Gastroesophageal sphincter (tissue), 4 donors: ENCODE measurements at regions not wholly inside any gene's neighbourhood (a gene's known extent, or its start where the extent isn't known, plus 50 kb on each side); places are given as distances from the start of the nearest gene placed in this dataset.

Experiments
- ATAC-seq: fragments of 150-250 bp; one replicate; pipeline ENCODE4 v1.9.1; 2016; ENCODE audit warnings: mild to moderate bottlenecking, moderate library complexity
- H3K27ac ChIP-seq, 4 donors: fragments of 200-600 bp; sonication (generic) in 3 of 4; 1 replicate in 3 of 4; 2 replicates in 1 of 4; pipeline ENCODE4 v1.5.1; 2016 to 2019
- H3K27me3 ChIP-seq: fragments of 200-600 bp; sonication (generic); one replicate; pipeline ENCODE4 v1.5.1; 2019
- H3K36me3 ChIP-seq, 2 donors: fragments of 200-600 bp; sonication (generic); one replicate each; pipeline ENCODE4 v1.5.1; 2019; ENCODE audit warnings: control low read depth in 1 of 2
- H3K4me1 ChIP-seq, 3 donors: fragments of 200-600 bp; sonication (generic); 1 replicate in 2 of 3; 2 replicates in 1 of 3; pipeline ENCODE4 v1.5.1; 2016 to 2019; ENCODE audit warnings: control low read depth in 2 of 3
- H3K4me3 ChIP-seq, 2 donors: fragments of 200-600 bp; sonication (generic); one replicate each; pipeline ENCODE4 v1.5.1; 2019; ENCODE audit warnings: mild to moderate bottlenecking in 1 of 2, moderate library complexity in 1 of 2
- H3K9me3 ChIP-seq, 3 donors: fragments of 200-600 bp; sonication (generic); one replicate each; pipeline ENCODE4 v1.5.1; 2017 to 2019; ENCODE audit warnings: control low read depth in 2 of 3
- CTCF ChIP-seq, 4 experiments: fragments of 200-600 bp in 2 of 4; fragments of 450-650 bp in 2 of 4; sonication (generic) in 1 of 4; IDR thresholded peaks; one replicate each; pipeline ENCODE4 v1.5.1; 2017 to 2019; ENCODE audit warnings: antibody characterized with exemption in 4 of 4, mild to moderate bottlenecking in 2 of 4, moderate library complexity in 2 of 4
- EP300 ChIP-seq: sonication (generic); formaldehyde crosslinking; IDR thresholded peaks from one replicate; pipeline ENCODE4 v1.6.1; 2017; ENCODE audit warnings: antibody characterized with exemption, mild to moderate bottlenecking
- POLR2A ChIP-seq, 2 donors: fragments of 450-650 bp; IDR thresholded peaks; one replicate each; pipeline ENCODE4 v1.6.1; 2017; ENCODE audit warnings: antibody characterized with exemption in 2 of 2, mild to moderate bottlenecking in 2 of 2, moderate library complexity in 1 of 2
- POLR2AphosphoS5 ChIP-seq: sonication (generic); formaldehyde crosslinking; IDR thresholded peaks from one replicate; pipeline ENCODE4 v1.6.1; 2017; ENCODE audit warnings: antibody characterized with exemption
- WGBS, 2 donors: methylation state at CpG; one replicate each; pipeline ENCODE4 v1.1.5; 2018; ENCODE audit warnings: low coverage in 1 of 2; 5-methylcytosine and 5-hydroxymethylcytosine counted together

- 20 to 26% methylated on average over 4 to 11 of the region's 11 CpGs for WGBS, 2 donors
- TF ChIP-seq POLR2A (IDR thresholded peaks at IDR 0.05) = no peak
- TF ChIP-seq CTCF (IDR thresholded peaks at IDR 0.05) = no peak
- TF ChIP-seq EP300 = no peak
- no peak for TF ChIP-seq POLR2AphosphoS5
- peak; percentile 68 for ATAC-seq
Measured at GRCh38 chr5:166992874-166993722, 1298.3 kb upstream of the WWC1 start.

GRCh38 chr5:166994226-166994625, 1297.2 kb upstream of the WWC1 start:
- no peak overlapping the region for H3K27ac ChIP-seq
- H3K27me3 ChIP-seq = no peaks in the 10 kb centered on the region
- no peaks in the 10 kb centered on the region for H3K36me3 ChIP-seq
- ATAC-seq = no peak
- H3K4me1 ChIP-seq = peaks cover 0 to 31% (median 0%) of the 10 kb centered on the region in 3 donors
- H3K4me3 ChIP-seq = no peak overlapping the region
- TF ChIP-seq POLR2A (IDR thresholded peaks at IDR 0.05) (no peak), EP300 (no peak), CTCF (IDR thresholded peaks at IDR 0.05) (no peak), POLR2AphosphoS5 (no peak)
- 21 to 39% methylated on average over 3 of the region's 3 CpGs for WGBS, 2 donors
- H3K9me3 ChIP-seq = no peaks in the 10 kb centered on the region

More at GRCh38 chr5:166992874-166993722, 1298.3 kb upstream of the WWC1 start:
- Histone ChIP-seq H3K36me3 (no peaks in the 10 kb centered on the region), H3K4me3 (no peak overlapping the region), H3K27ac (peak overlapping the region in 3 of 4 donors; percentile 41 to 62 (median 45)), H3K4me1 (peaks cover 0 to 31% (median 0%) of the 10 kb centered on the region in 3 donors), H3K27me3 (no peaks in the 10 kb centered on the region), H3K9me3 (no peaks in the 10 kb centered on the region)

DNA sequence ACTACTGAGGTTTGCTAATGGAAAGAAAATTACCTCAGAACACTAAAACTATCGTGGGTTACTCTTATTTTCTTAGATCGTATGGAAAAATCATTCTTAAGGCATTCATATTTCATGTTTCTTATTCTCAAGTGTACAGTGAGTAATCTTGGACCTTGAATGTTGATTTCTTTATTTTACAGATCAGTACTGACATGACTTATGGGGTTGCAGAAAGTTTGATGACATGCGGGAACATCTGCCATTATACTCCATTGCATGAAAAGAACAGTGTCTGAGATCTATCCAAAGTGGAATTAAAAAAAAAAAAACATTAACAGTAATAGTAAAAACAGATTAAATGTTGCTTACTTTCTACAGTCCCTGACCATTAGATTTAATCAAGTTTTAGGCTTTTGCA, 1290.2 kb upstream of the WWC1 start:
- Histone ChIP-seq H3K36me3 (no peaks in the 10 kb centered on the region), H3K4me3 (no peak overlapping the region), H3K27ac (no peak overlapping the region), H3K9me3 (no peaks in the 10 kb centered on the region), H3K27me3 (no peaks in the 10 kb centered on the region), H3K4me1 (no peaks in the 10 kb centered on the region)
- no peak for TF ChIP-seq POLR2A (IDR thresholded peaks at IDR 0.05)
- no peak for TF ChIP-seq EP300
- TF ChIP-seq POLR2AphosphoS5 = no peak
- TF ChIP-seq CTCF (IDR thresholded peaks at IDR 0.05) = no peak
- 85% methylated on average over 3 of the region's 3 CpGs for WGBS, 2 donors
- ATAC-seq = no peak

- no peak for TF ChIP-seq POLR2A (IDR thresholded peaks at IDR 0.05)
- TF ChIP-seq EP300 = no peak
- TF ChIP-seq CTCF (IDR thresholded peaks at IDR 0.05) = no peak
- TF ChIP-seq POLR2AphosphoS5 = no peak
- H3K4me3 ChIP-seq = no peak overlapping the region
Measured at GRCh38 chr5:167008705-167009104, 1282.7 kb upstream of the WWC1 start.

GRCh38 chr5:167011196-167011595, 1280.2 kb upstream of the WWC1 start:
- no peak for ATAC-seq
- H3K36me3 ChIP-seq = no peaks in the 10 kb centered on the region
- TF ChIP-seq POLR2A (IDR thresholded peaks at IDR 0.05) = no peak
- TF ChIP-seq CTCF (IDR thresholded peaks at IDR 0.05) = no peak
- no peak for TF ChIP-seq EP300
- TF ChIP-seq POLR2AphosphoS5 = no peak
- no peaks in the 10 kb centered on the region for H3K27me3 ChIP-seq
- no peak overlapping the region for H3K4me3 ChIP-seq
- no peak overlapping the region for H3K27ac ChIP-seq
- WGBS, 2 donors = 58 to 66% methylated on average over 1 to 2 of the region's 2 CpGs
- H3K4me1 ChIP-seq = no peaks in the 10 kb centered on the region
- no peaks in the 10 kb centered on the region for H3K9me3 ChIP-seq

More at GRCh38 chr5:167008705-167009104, 1282.7 kb upstream of the WWC1 start:
- Histone ChIP-seq H3K27ac (no peak overlapping the region), H3K36me3 (no peaks in the 10 kb centered on the region), H3K27me3 (no peaks in the 10 kb centered on the region), H3K9me3 (no peaks in the 10 kb centered on the region), H3K4me1 (no peaks in the 10 kb centered on the region)
- no peak for ATAC-seq
- 58 to 84% methylated on average over 5 to 8 of the region's 10 CpGs for WGBS, 2 donors
